Activated CD4-positive, CD25-positive, alpha-beta regulatory T cell treated with anti-CD3 and anti-CD28 coated beads, Interleukin-2, amount 50 U/mL, for 72 hours (primary cell): ENCODE measurements at regions not wholly inside any gene's neighbourhood (a gene's known extent, or its start where the extent isn't known, plus 50 kb on each side); places are given as distances from the start of the nearest gene placed in this dataset.
"Not testable (repeated sequence)": the region's sequence is repeated elsewhere in the genome, so short reads cannot be mapped to it uniquely, and the experiment has no call there.

Experiments used
- DNase-seq: peaks from one replicate; pipeline ENCODE4 v3.0.0; 2021

DNA sequence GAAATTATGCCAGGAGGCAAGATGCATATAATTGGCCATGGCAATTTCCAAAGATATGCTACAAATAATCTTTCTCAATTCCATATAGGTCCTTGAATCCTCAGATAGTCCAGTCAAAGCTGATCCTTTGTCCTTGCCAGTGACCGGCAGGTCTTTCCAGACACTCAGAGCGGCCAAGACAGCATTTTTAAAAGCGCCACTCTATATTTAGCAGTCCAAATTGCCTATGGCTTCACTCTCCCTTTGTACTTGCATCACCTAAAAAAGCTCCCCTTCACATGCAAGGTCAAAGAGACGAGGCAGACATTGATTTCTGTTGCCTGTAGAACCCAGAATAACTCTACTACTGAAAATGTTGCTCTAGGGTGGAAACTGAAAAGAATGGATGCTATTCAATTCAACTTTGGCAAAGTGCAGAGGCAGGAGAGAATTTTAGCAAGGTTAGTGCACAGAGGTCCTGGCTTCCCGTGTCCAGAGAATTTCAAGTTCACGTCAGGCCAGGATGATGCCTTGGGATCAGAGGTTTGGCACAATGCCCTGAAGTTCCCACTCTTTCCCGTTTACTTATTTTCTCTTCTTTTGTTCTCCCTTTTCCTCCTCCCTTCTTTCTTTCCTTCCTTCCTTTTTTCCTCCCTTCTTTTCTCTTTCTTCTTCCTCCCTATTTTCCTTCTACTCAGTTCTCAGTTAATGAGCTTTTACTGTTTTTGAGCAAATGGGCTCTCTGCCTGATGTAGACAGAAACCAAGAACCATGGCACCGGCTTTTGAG, 108.5 kb downstream of the KCNK1 start:
- no peak for DNase-seq

DNA sequence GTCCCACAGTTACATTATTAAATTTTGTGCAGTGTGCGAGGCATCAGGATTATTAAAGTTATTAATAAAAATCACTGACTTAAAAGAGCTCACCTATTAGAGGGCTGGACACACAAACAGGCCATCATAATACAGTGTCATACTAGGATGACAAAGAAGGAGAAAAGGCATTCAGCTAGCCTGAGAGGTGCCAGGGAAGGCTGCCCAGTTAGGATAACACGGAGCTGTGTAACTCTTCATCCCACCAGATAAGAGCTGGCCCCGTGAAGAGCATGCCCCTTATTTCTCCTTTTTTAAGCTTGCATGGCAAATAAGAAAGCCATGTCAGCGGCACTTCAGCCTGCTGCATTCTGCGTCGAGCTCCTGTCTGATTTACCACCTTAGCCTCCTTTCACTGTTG, 109.5 kb downstream of the KCNK1 start:
- no peak for DNase-seq

DNA sequence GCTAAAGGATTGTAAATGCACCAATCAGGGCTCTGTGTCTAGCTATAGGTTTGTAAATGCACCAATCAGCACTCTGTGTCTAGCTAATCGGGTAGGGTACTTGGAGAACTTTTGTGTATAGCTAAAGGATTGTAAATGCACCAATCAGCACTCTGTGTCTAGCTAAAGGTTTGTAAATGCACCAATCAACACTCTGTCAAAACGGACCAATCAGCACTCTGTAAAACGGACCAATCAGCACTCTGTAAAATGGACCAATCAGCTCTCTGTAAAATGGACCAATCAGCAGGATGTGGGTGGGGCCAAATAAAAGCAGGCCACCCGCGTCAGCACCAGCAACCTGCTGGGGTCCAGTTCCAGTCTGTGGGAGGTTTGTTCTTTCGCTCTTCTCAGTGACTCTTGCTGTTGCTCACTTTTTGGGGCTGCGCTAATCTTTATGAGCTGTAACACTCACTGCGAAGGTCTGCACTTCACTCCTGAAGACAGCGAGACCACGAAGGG, 110.3 kb downstream of the KCNK1 start:
- not testable (repeated sequence) for DNase-seq

- no peak for DNase-seq
Observed at GRCh38 chr1:233725423-233725822, 111.5 kb downstream of the KCNK1 start.

- no peak for DNase-seq
Observed at GRCh38 chr1:233728721-233729120, 114.8 kb downstream of the KCNK1 start.

DNA sequence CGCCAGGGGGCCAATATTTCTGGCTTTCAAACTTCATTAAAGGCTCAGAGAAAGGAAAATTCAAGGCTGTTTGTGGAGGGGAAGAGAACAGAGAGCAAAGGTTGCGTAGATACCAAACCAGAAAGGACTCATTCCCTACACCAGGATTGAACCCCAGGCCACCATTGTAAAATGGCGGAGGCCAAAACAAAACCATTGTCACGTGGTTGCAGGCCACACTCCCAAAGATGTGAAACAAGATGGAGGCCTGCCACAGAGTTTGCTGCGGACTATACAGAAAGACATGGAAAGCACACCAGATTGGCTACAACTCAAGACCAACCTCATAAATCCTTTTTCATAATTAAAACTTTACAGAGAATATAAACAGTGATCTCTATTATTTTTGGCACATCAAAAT, 116.5 kb downstream of the KCNK1 start:
- no peak for DNase-seq

- no peak for DNase-seq
Observed at GRCh38 chr1:233730809-233731208, 116.9 kb downstream of the KCNK1 start.

- no peak for DNase-seq
Observed at GRCh38 chr1:233732206-233732605, 118.3 kb downstream of the KCNK1 start.

- no peak for DNase-seq
Observed at GRCh38 chr1:233734456-233734855, 120.5 kb downstream of the KCNK1 start.

GRCh38 chr1:233735331-233735730, 121.4 kb downstream of the KCNK1 start:
- no peak for DNase-seq

DNA sequence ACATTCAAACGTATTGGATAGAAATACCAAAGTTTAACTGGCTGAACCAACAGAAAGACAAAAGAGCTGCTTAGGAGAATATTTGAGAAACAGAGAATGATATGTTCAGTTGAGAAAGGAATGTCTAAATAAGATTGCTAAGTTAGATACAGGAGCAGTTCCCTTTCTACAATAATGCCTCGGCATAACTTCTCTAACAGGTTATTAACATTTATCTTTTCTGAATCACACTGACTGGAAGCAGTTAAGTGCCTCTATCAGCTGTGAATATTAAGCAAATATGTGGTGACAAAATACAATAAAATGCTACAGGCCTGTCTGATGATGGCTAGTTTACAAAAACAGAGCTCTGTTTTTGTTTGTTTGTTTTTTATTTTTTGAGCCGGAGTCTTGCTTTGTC, 121.9 kb downstream of the KCNK1 start:
- DNase-seq, result no peak

GRCh38 chr1:233737341-233737740, 123.4 kb downstream of the KCNK1 start:
- no peak for DNase-seq

GRCh38 chr1:233738396-233738795, 124.5 kb downstream of the KCNK1 start:
- DNase-seq, result no peak

DNA sequence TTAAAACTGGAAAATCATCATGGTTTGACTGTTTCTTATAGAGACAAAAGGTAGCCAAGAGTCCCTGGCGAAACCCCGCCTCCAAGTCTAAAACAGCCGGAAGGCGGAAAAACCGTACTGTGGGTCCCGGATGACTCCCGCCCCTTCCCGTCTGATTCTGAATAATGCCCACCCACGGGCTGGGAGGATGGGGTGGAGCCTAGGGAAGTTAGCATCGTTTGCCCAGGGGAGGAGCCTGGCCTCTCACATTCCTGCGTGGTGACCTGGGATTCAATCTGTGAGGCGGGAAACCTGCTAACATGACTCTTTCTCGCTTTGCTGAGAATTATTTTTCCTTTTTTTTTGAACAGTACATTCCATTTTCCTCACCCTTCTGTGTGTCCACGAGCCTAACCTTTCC, 124.9 kb downstream of the KCNK1 start:
- no peak for DNase-seq

GRCh38 chr1:233744779-233745513, 131.0 kb downstream of the KCNK1 start:
- DNase-seq, result no peak

DNA sequence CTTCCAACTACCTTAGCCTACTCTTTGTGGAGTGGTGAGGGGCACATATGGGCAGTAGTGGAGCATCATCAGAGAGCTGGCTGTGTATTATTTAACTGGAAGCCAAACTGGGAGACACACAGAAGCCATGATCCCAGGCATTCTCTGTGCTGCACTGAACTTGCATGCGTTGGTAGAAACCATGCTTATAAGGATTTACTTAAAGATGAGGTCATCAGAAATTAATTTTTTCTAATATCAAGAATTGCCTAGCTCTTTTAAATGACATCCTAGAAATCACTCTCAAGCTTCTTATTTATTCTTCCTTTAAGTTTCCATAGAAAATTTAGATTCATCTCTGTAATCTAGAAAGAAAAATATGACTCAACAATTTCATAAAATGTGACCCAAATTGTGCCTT, 136.2 kb downstream of the KCNK1 start:
- DNase-seq, result no peak

DNA sequence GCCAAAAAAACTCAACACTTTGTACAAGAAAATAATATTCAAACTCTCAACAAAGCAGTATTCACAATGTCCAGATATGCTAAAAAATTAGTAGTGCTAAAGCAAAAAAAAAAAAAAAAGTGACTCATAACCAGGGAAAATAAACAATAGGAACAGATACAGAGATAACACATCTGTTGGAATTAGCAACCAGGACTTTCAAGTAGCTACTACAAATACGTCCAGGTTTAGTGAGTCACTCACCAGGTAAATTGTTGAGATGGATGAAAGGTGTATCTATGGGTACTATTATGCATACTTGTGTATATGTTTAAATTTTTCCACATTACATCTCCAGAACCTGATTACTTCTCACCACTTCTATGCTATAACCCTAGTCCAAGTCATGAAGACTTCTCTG, 144.8 kb upstream of the SLC35F3 start:
- no peak for DNase-seq

DNA sequence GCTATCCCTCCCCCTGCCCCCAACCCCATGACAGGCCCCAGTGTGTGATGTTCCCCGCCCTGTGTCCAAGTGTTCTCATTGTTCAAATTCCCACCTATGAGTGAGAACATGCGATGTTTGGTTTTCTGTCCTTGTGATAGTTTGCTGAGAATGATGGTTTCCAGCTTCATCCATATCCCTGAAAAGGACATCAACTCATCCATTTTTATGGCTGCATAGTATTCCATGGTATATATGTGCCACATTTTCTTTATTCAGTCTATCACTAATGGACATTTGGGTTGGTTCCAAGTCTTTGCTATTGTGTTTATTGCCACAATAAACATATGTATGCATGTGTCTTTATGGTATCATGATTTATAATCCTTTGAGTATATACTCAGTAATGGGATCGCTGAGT, 140.2 kb upstream of the SLC35F3 start:
- DNase-seq, result not testable (repeated sequence)

GRCh38 chr1:233777566-233777965, 126.9 kb upstream of the SLC35F3 start:
- DNase-seq, result no peak

DNA sequence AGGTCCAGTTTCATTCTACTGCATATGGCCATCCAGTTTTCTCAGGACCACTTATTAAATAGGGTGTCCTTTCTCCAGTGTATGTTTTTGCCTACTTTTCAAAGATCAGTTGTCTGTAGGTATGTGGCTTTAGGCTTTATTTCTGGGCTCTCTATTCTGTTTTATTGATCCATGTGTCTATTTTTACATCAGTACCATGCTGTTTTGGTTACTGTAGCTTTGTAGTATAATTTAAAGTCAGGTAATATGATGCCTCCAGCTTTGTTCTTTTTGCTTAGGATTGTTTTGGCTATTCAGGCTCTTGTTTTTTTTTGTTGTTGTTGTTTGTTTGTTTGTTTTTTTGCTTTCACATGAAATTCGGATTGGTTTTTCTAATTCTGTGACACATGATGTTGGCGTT, 124.4 kb upstream of the SLC35F3 start:
- no peak for DNase-seq

DNA sequence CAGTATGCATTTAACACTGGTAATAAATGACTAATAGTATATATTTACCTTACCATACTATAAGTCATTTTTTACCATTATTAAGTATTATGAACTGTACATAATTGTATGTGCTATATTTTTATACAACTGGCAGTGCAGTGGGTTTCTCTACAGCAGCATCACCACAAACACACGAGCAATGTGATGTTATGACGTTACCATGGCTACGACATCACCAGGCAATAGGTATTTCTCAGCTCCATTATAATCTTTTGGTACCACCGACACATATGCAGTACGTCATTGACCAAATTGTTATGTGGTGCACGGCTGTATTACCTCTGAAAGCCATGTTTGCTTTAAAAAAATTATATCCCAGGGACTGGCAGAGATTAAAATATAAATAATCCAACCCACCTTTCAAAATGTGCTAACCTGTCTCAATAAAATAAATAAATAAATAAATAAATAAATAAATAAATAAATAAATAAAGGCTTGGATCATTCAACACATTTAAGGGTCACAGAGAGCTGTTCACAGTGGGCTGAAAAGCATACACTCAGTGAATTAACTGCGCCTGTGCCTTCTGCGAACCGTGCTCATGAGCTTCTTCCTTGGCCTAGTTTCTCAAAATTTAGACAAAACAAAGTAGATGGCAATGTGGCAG, 121.4 kb upstream of the SLC35F3 start:
- DNase-seq, result no peak

GRCh38 chr1:233787599-233787998, 116.9 kb upstream of the SLC35F3 start:
- DNase-seq, result no peak

DNA sequence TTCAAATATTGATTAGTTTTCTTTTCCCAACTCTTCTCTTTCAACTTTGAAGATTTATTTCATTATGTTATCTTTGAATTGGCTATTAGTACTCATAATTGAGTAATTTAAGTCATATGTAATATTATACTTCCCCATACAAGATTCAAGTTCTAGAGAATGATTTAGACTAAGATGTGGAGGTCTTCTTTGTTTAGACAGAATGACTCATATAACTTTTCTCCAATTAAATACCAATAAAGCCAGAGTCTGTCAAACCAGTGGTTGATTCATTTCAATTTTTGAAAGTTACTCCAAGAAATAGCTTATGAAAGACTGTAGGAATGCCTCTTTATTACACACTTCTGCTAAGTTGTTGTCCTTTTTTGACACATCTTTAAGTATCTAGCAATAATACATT, 115.8 kb upstream of the SLC35F3 start:
- no peak for DNase-seq

- DNase-seq, result no peak
Observed at GRCh38 chr1:233790121-233790520, 114.4 kb upstream of the SLC35F3 start.
